Stimulated activated CD4-positive, alpha-beta T cell treated with anti-CD3 and anti-CD28 coated beads, Interleukin-4, amount 100 ng/mL, for 48 hours (primary cell): ENCODE measurements at regions not wholly inside any gene's neighbourhood (a gene's known extent, or its start where the extent isn't known, plus 50 kb on each side); places are given as distances from the start of the nearest gene placed in this dataset.

Experiments used
- DNase-seq, 2 donors: peaks; one replicate each; pipeline ENCODE4 v3.0.0-alpha.2; 2020; ENCODE audit warnings: low read depth in 2 of 2

GRCh38 chr15:81865850-81866537 lies 179.8 kb downstream of the MEX3B start:
- DNase-seq: no peak

DNA sequence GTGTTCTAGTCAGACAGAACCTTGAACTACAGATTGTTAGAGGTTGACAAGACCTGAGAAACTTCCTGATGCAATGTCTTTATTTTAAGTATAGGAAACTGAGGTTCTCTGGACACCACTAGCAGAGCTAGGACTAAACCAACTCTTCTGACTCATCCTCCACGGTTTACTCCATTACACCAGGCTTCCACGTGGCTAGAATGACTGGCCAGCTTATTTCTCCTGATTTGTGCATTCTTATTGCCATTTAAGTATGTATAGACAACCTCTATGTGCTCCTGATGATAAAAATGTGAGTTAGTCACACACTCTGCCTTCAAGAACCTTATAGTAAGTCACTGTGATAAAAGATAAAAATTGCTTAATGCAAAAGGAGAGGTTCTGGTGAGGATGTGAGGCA lies 182.7 kb downstream of the MEX3B start:
- no peak for DNase-seq

GRCh38 chr15:81859737-81860516 lies 185.9 kb downstream of the MEX3B start:
- no peak for DNase-seq

GRCh38 chr15:81858586-81858985 lies 187.2 kb downstream of the MEX3B start:
- DNase-seq: no peak

GRCh38 chr15:81858136-81858535 lies 187.7 kb downstream of the MEX3B start:
- DNase-seq: no peak

DNA sequence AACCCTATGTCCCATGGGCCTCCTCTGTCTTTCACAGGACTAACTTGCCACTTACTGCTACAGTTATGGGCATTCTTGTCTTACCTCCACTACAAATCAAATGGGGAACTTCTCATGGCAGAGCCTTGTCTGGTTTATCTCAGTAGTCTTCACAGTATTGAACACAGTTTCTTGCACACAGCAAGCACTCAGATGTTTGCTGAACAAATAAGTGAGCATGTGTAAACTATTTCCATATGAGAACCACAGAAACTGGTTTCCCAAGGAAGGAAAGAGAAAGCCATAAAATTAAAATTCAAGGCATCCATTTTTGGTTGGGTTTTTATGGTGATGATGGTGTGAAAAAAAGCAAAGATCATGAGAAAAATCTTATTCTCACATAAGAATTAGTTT lies 189.2 kb downstream of the MEX3B start:
- no peak for DNase-seq

GRCh38 chr15:81856001-81856633 lies 189.7 kb downstream of the MEX3B start:
- DNase-seq: no peak

DNA sequence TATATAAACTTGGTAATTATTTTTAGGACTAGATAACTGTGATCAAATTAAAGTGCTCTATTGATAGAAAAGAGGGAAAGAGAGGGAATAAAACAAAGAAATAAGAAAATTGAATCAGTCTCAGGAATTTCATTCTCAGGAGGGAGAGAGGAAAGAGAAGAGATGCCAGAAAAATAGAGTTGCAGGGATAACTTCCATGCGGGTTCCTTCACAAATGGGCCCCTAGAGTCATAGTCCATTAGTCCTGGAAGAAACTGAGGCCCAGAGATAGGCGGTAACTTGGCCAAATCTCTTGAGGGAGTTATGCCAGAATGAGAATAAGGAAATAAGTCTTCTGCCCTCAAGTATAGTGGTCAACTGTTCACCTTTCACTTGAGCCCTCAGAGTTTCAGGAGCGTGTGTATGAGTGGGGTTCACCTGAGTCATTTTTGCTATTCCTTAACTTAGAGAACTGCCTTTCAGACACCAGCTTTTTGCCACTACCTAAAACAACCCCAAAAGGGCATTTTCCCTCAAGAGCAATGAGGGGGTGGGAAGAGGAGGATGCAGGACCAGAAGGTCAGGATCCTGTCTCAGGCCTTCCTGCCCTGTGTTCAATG lies 192.6 kb downstream of the MEX3B start:
- no peak for DNase-seq

DNA sequence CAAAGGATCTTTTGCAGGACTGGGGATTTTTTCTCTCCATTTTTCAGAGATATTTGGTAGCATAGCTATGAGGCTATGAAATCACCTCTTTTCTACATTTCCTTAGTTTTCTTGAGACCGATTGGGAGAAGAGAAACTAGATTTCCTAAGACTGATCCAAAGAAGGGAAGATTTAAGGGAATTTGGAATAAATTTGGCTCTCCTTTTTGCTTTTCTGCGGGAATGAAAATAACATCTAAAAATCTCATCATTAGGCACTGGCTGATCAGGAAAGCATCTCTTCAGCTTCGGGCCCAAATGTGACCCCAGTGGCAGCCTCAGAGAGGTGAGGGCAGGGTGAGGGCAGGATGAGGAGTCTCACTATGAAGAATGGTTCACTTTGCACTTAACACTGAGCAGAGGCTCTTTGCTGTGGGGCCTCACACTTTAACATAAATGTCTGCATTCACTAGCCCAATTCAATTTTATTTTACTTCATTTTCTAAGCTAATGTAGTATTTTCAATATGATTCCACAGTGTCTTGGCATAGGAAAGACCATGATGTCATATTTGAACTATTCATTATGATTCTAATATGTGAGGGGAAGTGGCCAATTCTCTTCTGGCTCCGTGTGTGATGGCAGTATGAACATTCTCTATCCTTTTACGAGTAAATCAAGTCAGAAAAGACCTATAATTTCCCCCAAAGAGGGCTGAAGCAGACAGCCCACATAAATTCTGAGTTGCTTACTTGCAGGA lies 193.2 kb downstream of the MEX3B start:
- DNase-seq: no peak

DNA sequence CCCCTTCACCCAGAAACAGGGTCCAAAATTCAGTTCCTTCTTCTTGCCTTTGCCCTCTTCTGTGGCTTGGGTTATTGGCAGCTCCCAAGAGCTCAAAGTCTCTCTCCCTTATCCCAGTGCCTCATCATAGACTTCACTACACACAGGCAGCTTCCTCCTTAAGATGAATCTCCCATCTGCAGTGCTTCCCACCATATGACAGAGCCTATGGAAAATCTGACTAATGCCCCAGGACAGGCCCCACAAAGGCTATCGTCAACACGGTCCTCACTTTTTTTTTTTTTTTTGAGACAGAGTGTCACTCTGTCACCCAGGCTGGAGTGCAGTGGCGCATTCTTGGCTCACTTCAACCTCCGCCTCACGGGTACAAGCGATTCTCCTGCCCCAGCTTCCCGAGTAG lies 194.1 kb downstream of the MEX3B start:
- no peak for DNase-seq

DNA sequence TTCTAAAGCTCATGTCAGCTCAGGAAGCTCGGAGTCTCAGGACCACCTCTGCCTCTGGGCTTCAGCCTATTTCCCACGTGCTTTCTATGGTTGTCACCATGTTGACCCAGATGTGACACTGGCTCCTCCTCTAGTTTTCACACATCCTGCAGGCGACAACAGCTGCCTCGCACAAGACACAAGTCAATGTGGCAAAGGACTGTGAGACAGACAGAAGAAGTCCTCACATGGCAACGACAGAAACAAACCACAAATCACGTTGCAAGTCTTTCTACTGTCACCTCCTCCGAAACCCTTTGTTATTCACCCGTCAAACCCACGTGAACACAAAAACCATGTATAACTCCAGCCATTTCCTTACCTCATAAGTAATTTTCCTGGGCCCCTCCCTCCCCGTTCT lies 194.5 kb downstream of the MEX3B start:
- DNase-seq: no peak

GRCh38 chr15:81849289-81849688 lies 196.5 kb downstream of the MEX3B start:
- DNase-seq: no peak

- DNase-seq: no peak
These were observed 197.1 kb downstream of the MEX3B start for GRCh38 chr15:81848701-81849100.

DNA sequence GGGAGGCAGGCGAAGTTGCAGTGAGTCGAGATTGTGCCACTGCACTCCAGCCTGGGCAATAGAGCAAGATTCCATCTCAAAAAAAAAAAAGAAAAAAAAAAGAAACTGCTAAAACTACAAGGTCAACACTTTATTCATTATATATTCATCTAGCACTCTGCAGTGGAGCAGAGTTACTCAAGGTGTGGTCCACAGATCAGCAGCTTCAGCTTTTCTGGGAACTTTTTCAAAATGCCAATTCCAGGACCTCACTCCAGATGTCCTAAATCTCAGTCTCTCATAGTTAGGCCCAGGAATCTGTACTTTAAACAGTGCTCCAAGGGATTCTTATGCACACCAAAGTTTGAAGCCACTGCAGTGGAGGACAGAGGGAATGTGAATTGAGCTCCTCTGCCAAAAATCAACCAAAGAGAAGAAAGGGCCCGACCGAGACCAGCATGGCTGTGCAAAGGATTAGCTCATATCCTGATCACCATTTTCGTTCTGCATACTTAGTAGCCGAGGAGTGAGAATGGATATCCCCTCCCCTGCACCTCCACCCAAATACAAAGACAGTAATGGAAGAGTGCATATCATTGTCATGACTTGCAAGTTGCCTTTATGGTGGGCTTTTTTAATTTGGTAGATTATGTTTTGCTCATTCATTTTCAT lies 201.9 kb downstream of the MEX3B start:
- no peak for DNase-seq

- no peak for DNase-seq
These were observed 202.6 kb downstream of the MEX3B start for GRCh38 chr15:81843226-81843625.

- no peak for DNase-seq
These were observed 206.4 kb downstream of the MEX3B start for GRCh38 chr15:81839387-81839786.

GRCh38 chr15:81835731-81836130 lies 210.1 kb downstream of the MEX3B start:
- DNase-seq: no peak

DNA sequence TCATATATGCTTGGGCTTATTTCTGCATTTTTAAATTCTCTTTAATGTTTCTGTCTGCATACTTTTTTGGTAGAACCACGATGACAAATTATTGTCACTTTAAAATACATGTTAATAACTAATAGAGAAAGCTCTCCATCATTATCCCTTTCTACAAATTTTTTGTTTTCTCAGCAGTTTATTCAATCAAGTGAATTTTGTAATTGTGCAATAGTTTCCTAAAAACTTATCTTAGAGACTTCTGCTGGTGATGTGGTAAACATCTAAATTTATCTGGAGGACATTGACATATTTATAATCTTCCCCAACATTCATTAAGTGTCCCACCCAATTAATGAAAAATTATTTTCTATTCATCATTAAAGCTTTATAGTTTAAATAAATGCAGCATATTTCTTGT lies 215.3 kb downstream of the MEX3B start:
- no peak for DNase-seq

GRCh38 chr15:81829918-81830317 lies 215.9 kb downstream of the MEX3B start:
- DNase-seq: no peak

- no peak for DNase-seq
These were observed 217.7 kb downstream of the MEX3B start for GRCh38 chr15:81828135-81828534.

DNA sequence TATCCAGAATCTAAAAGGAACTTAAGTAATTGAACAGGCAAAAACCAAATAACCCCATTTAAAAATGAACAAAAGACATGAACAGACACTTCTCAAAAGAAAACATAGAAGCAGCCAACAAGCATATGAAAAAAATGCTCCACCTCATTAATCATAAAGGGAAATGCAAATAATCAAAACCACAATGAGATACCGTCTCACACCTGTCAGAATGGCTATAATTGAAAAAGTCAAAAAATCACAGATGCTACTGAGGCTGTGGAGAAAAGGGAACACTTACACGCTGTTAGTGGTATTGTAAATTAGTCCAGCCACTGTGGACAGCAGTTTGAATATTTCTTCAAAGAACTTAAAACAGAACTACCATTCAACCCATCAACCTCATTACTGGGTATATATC lies 220.7 kb downstream of the MEX3B start:
- DNase-seq: no peak
